ENCODE measurements at regions not wholly inside any gene's neighbourhood (a gene's known extent, or its start where the extent isn't known, plus 50 kb on each side); places are given as distances from the start of the nearest gene placed in this dataset.

GRCh38 chr5:62719061-62719720, 140.6 kb downstream of the LRRC70 start (continued):
- TF ChIP-seq RAD51 (IDR thresholded peaks at IDR 0.05): no peak

GRCh38 chr5:62718324-62718723, 139.7 kb downstream of the LRRC70 start:
- H3K9me3 ChIP-seq (replicated peaks; ENCODE audit: control insufficient read depth, insufficient read depth, low read length): no peaks in the 10 kb centered on the region
- POLR2A ChIA-PET: interaction anchor here (0.6 to 2.7 kb wide), 3 partner anchors 10 to 45 kb away, joined by 3 to 8 read pairs (median 4); no protein-coding TSS in a partner anchor

More at GRCh38 chr5:62718324-62718723, 139.7 kb downstream of the LRRC70 start:
- Histone ChIP-seq H3K27ac (ENCODE audit: control insufficient read depth, insufficient read depth) (no peak overlapping the region), H3K4me3 (no peak overlapping the region), H3K27me3 (replicated peaks in 1 of 2; ENCODE audit: control insufficient read depth in 2 of 2, insufficient read depth in 2 of 2, low read length in 1 of 2) (no peaks in the 10 kb centered on the region; a peak in 1 of 4 replicates), H3K4me2 (ENCODE audit: control insufficient read depth, insufficient read depth) (no peak overlapping the region), H4K20me1 (ENCODE audit: control insufficient read depth, insufficient read depth) (no peaks in the 10 kb centered on the region), H3K79me2 (ENCODE audit: control insufficient read depth, insufficient read depth, low read length) (no peaks in the 10 kb centered on the region), H3K9ac (ENCODE audit: control insufficient read depth, insufficient read depth, low read length) (no peak overlapping the region), H3K36me3 (ENCODE audit: control insufficient read depth in 2 of 2, insufficient read depth in 2 of 2, low read length in 1 of 2) (no peaks in the 10 kb centered on the region), H2AFZ (ENCODE audit: control insufficient read depth, low read depth, low read length) (no peak overlapping the region), H3K4me1 (ENCODE audit: control insufficient read depth, insufficient read depth, low read length) (no peaks in the 10 kb centered on the region)
- intact Hi-C loops (cut with micrococcal nuclease; ENCODE audit: unreplicated experiment) (loop anchor here (2.0 kb wide), 1 partner anchor 258 kb away; no protein-coding TSS in a partner anchor), in situ Hi-C loops (cut with MboI) (no loop called here)
- ChIA-PET CTCF (interaction anchor here (0.6 to 2.5 kb wide), 12 partner anchors 9 to 258 kb away, joined by 3 to 12 read pairs (median 4); no protein-coding TSS in a partner anchor), SMC1A (ENCODE audit: uncharacterized antibody, unreplicated experiment) (interaction anchor here (0.8 to 4.2 kb wide), 13 partner anchors 9 to 169 kb away, joined by 3 to 30 read pairs (median 5); no protein-coding TSS in a partner anchor), RAD21 (ENCODE audit: unreplicated experiment) (interaction anchor here (0.9 to 3.7 kb wide), 4 partner anchors 13 to 61 kb away, joined by 3 to 22 read pairs (median 6); no protein-coding TSS in a partner anchor)
- TF ChIP-seq WRNIP1 (IDR thresholded peaks at IDR 0.05; ENCODE audit: borderline replicate concordance, low read depth, low read length) (no peak), NFYA (IDR thresholded peaks at IDR 0.05; ENCODE audit: borderline replicate concordance, low read depth, low read length) (no peak), SP1 (IDR thresholded peaks at IDR 0.05; ENCODE audit: low read depth, low read length) (no peak), ZNF622 (IDR thresholded peaks at IDR 0.05) (no peak), HSF1 (IDR thresholded peaks at IDR 0.05; ENCODE audit: low read depth, low read length) (no peak), TCF3 (IDR thresholded peaks at IDR 0.05; ENCODE audit: borderline replicate concordance, insufficient read depth, low read depth, low read length) (no peak), CTCF (IDR thresholded peaks at IDR 0.05 in 2 of 3, conservative IDR thresholded peaks at IDR 0.05 in 1 of 3; ENCODE audit: control insufficient read depth in 2 of 3, extremely low read depth in 1 of 3, insufficient read depth in 1 of 3, low read depth in 3 of 3, low read length in 3 of 3) (peak in 2 of 3 experiments; percentile 3 to 17; a peak in 1 of 6 replicates), CBFB (IDR thresholded peaks at IDR 0.05; ENCODE audit: low read depth) (no peak), RAD21 (IDR thresholded peaks at IDR 0.05; ENCODE audit: insufficient read depth, low read depth, low read length) (0 out of 2 replicates have a peak, but pooled peaks have one; percentile 18)
- FAIRE-seq: no peak
- WGBS (ENCODE audit: insufficient coverage, insufficient replicate concordance, low lambda C conversion rate, missing lambda C conversion rate): 0% methylated on average over 2 of the region's 2 CpGs
- no TSS peak for BruUV-seq (replicated peaks)
- ATAC-seq: no peak
- DNase-seq (ENCODE audit: low read depth, low spot score): no peak

All from GM12878 (cell line).